SU-DHL-6 (cell line): ENCODE measurements at regions not wholly inside any gene's neighbourhood (a gene's known extent, or its start where the extent isn't known, plus 50 kb on each side); places are given as distances from the start of the nearest gene placed in this dataset.

Source experiments
- EZH2phosphoT487 ChIP-seq: fragments of 200-600 bp; sonication (generic), shearing (Covaris generic); conservative IDR thresholded peaks from 2 replicates; pipeline ENCODE4 v1.6.1; 2018; ENCODE audit warnings: mild to moderate bottlenecking, antibody characterized with exemption, low read length, moderate library complexity, mixed read lengths
- TF ChIP-seq, protein P1 (sequence below): fragments of 200-600 bp; sonication (generic); IDR thresholded peaks from one replicate; pipeline ENCODE4 v1.5.1; 2017; ENCODE audit warnings: antibody characterized with exemption, mild to moderate bottlenecking, low read length, moderate library complexity; ENCODE audit not compliant: insufficient read depth, poor library complexity, severe bottlenecking

DNA sequence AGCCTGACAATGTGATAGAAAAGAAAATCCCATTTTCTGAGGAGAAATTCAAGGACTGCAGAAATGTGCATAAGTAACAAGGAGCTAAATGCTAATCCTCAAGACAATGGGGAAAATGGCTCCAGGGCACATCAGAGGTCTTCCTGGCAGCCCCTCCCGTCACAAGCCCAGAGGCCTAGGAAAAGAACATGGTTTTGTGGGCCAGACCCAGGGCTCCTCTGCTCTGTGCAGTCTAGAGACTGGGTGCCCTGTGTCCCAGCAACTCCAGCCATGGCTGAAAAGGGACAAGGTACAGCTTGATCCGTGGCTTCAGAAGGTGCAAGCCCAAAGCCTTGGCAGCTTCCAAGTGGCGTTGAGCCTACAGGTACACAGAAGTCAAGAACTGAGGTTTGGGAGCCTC, 176.8 kb upstream of the SUCLG2 start:
- TF ChIP-seq, protein P1, sequence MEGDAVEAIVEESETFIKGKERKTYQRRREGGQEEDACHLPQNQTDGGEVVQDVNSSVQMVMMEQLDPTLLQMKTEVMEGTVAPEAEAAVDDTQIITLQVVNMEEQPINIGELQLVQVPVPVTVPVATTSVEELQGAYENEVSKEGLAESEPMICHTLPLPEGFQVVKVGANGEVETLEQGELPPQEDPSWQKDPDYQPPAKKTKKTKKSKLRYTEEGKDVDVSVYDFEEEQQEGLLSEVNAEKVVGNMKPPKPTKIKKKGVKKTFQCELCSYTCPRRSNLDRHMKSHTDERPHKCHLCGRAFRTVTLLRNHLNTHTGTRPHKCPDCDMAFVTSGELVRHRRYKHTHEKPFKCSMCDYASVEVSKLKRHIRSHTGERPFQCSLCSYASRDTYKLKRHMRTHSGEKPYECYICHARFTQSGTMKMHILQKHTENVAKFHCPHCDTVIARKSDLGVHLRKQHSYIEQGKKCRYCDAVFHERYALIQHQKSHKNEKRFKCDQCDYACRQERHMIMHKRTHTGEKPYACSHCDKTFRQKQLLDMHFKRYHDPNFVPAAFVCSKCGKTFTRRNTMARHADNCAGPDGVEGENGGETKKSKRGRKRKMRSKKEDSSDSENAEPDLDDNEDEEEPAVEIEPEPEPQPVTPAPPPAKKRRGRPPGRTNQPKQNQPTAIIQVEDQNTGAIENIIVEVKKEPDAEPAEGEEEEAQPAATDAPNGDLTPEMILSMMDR, result no peak
- no peak for TF ChIP-seq EZH2phosphoT487
